Ishikawa (cell line): ENCODE measurements at regions not wholly inside any gene's neighbourhood (a gene's known extent, or its start where the extent isn't known, plus 50 kb on each side); places are given as distances from the start of the nearest gene placed in this dataset.

Experiments used
- CEBPB ChIP-seq: IDR thresholded peaks from 2 replicates; pipeline ENCODE4 v1.6.1; 2012
- CREB1 ChIP-seq: IDR thresholded peaks from 2 replicates; pipeline ENCODE4 v1.6.1; 2012; ENCODE audit warnings: low read depth
- EGR1 ChIP-seq: IDR thresholded peaks from 2 replicates; pipeline ENCODE4 v1.6.1; 2012
- EP300 ChIP-seq: IDR thresholded peaks from 2 replicates; pipeline ENCODE4 v1.6.1; 2012; ENCODE audit warnings: borderline replicate concordance
- FOXM1 ChIP-seq: IDR thresholded peaks from 2 replicates; pipeline ENCODE4 v1.6.1; 2012; ENCODE audit warnings: low read depth, borderline replicate concordance
- MAX ChIP-seq: IDR thresholded peaks from 2 replicates; pipeline ENCODE4 v1.6.1; 2012
- NFIC ChIP-seq: IDR thresholded peaks from 2 replicates; pipeline ENCODE4 v1.6.1; 2012
- RAD21 ChIP-seq: IDR thresholded peaks from 2 replicates; pipeline ENCODE4 v1.6.1; 2012; ENCODE audit warnings: low read depth
- REST ChIP-seq: IDR thresholded peaks from 2 replicates; pipeline ENCODE4 v1.6.1; 2012; ENCODE audit warnings: low read depth, mild to moderate bottlenecking
- TAF1 ChIP-seq: IDR thresholded peaks from 2 replicates; pipeline ENCODE4 v1.6.1; 2012; ENCODE audit warnings: low read depth, mild to moderate bottlenecking
- TCF12 ChIP-seq: IDR thresholded peaks from 2 replicates; pipeline ENCODE4 v1.6.1; 2012; ENCODE audit warnings: low read depth
- TEAD4 ChIP-seq: IDR thresholded peaks from 2 replicates; pipeline ENCODE4 v1.6.1; 2012
- USF1 ChIP-seq: IDR thresholded peaks from 2 replicates; pipeline ENCODE4 v1.6.1; 2012
- YY1 ChIP-seq: IDR thresholded peaks from 2 replicates; pipeline ENCODE4 v1.6.1; 2012; ENCODE audit warnings: low read depth
- ZBTB7A ChIP-seq: IDR thresholded peaks from 2 replicates; pipeline ENCODE4 v1.6.1; 2012; ENCODE audit warnings: low read depth

GRCh38 chr9:86778761-86779160 lies 168.5 kb downstream of the GAS1 start:
- no peak for TF ChIP-seq MAX
- TF ChIP-seq TAF1: no peak
- no peak for TF ChIP-seq CREB1
- TF ChIP-seq EGR1: no peak
- no peak for TF ChIP-seq YY1
- TF ChIP-seq FOXM1: no peak
- TF ChIP-seq TCF12: no peak
- TF ChIP-seq EP300: no peak
- no peak for TF ChIP-seq TEAD4
- TF ChIP-seq NFIC: no peak
- no peak for TF ChIP-seq USF1
- no peak for TF ChIP-seq REST

- TF ChIP-seq TCF12: no peak
- no peak for TF ChIP-seq CEBPB
- no peak for TF ChIP-seq MAX
- TF ChIP-seq NFIC: no peak
Measured at GRCh38 chr9:86775718-86776117, 171.6 kb downstream of the GAS1 start.

GRCh38 chr9:86774116-86774515 lies 173.2 kb downstream of the GAS1 start:
- TF ChIP-seq FOXM1: no peak
- TF ChIP-seq ZBTB7A: no peak
- no peak for TF ChIP-seq EP300
- no peak for TF ChIP-seq EGR1
- no peak for TF ChIP-seq REST
- TF ChIP-seq USF1: no peak
- no peak for TF ChIP-seq YY1
- no peak for TF ChIP-seq TCF12
- TF ChIP-seq RAD21: no peak
- no peak for TF ChIP-seq CEBPB
- TF ChIP-seq MAX: no peak
- no peak for TF ChIP-seq TEAD4

- TF ChIP-seq TEAD4 (no peak), TCF12 (no peak), EGR1 (no peak), EP300 (no peak), YY1 (no peak), USF1 (no peak), FOXM1 (no peak)
Measured at GRCh38 chr9:86773422-86773945, 173.8 kb downstream of the GAS1 start.

- TF ChIP-seq EGR1 (no peak), FOXM1 (no peak), CEBPB (no peak), YY1 (no peak), TEAD4 (no peak), EP300 (no peak), MAX (no peak), REST (no peak), ZBTB7A (no peak), TAF1 (no peak), RAD21 (no peak), CREB1 (no peak)
Measured at GRCh38 chr9:86772635-86772993, 174.7 kb downstream of the GAS1 start.
